Fibroblast of pulmonary artery (primary cell): ENCODE measurements at regions not wholly inside any gene's neighbourhood (a gene's known extent, or its start where the extent isn't known, plus 50 kb on each side); places are given as distances from the start of the nearest gene placed in this dataset.
"Not testable (repeated sequence)": the region's sequence is repeated elsewhere in the genome, so short reads cannot be mapped to it uniquely, and the experiment has no call there.

Experiments used
- DNase-seq: peaks from one replicate; pipeline ENCODE4 v3.0.0-alpha.2; 2010; ENCODE audit warnings: low read depth
- H3K4me3 ChIP-seq: replicated peaks from 2 replicates; pipeline ENCODE4 v1.5.1; 2011; ENCODE audit warnings: low read depth, mild to moderate bottlenecking, control low read depth, low read length, moderate library complexity
- TF ChIP-seq, protein P1 (sequence below): IDR thresholded peaks from 2 replicates; pipeline ENCODE4 v1.5.1; 2011; ENCODE audit warnings: mild to moderate bottlenecking, control low read depth, low read length, inconsistent platforms; ENCODE audit errors: missing control alignments

- TF ChIP-seq, protein P1, sequence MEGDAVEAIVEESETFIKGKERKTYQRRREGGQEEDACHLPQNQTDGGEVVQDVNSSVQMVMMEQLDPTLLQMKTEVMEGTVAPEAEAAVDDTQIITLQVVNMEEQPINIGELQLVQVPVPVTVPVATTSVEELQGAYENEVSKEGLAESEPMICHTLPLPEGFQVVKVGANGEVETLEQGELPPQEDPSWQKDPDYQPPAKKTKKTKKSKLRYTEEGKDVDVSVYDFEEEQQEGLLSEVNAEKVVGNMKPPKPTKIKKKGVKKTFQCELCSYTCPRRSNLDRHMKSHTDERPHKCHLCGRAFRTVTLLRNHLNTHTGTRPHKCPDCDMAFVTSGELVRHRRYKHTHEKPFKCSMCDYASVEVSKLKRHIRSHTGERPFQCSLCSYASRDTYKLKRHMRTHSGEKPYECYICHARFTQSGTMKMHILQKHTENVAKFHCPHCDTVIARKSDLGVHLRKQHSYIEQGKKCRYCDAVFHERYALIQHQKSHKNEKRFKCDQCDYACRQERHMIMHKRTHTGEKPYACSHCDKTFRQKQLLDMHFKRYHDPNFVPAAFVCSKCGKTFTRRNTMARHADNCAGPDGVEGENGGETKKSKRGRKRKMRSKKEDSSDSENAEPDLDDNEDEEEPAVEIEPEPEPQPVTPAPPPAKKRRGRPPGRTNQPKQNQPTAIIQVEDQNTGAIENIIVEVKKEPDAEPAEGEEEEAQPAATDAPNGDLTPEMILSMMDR = no peak
- no peak for DNase-seq
- H3K4me3 ChIP-seq = no peak overlapping the region
Observed at GRCh38 chr21:24545807-24546361, 1061.4 kb downstream of the MRPL39 start.

DNA sequence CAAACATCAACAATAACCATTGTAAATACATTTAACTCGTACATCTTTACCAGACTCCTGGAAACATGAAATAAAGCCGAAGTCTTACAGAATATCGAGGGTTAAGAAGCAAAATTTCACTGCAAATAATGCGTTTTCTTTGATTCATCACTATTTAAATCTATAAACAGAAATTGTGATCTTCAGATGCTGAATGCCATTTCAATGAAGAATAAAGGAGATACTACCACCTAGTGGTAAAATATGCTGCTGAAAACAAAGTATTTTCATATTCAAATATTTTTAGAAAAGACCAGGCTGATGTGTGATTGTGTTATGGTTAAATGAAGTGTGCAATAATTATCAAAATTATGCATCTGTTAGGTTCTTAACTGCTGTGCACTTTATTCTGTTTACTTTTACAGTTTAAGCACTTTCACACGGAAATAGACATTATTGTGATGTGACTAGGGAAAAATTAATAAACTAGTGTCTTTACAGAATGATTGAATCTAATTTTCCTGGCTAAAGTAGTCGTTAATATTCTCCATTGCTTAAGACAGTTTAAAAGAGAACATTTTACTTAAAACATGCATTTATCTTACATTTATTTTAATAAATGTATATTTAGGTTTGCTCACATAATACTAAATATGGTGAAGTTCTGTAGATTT lies 1093.1 kb downstream of the MRPL39 start:
- DNase-seq = peak; percentile 4
- TF ChIP-seq, protein P1 = peak; percentile 36
- H3K4me3 ChIP-seq = no peak overlapping the region

- TF ChIP-seq, protein P1 = no peak
- H3K4me3 ChIP-seq = no peak overlapping the region
- DNase-seq = no peak
Observed at GRCh38 chr21:24509131-24509530, 1098.2 kb downstream of the MRPL39 start.

- H3K4me3 ChIP-seq = no peak overlapping the region
- TF ChIP-seq, protein P1 = no peak
- DNase-seq = no peak
Observed at GRCh38 chr21:24486973-24487372, 1120.3 kb downstream of the MRPL39 start.

GRCh38 chr21:24483361-24483760 lies 1123.9 kb downstream of the MRPL39 start:
- H3K4me3 ChIP-seq, DNase-seq: not testable (repeated sequence)

DNA sequence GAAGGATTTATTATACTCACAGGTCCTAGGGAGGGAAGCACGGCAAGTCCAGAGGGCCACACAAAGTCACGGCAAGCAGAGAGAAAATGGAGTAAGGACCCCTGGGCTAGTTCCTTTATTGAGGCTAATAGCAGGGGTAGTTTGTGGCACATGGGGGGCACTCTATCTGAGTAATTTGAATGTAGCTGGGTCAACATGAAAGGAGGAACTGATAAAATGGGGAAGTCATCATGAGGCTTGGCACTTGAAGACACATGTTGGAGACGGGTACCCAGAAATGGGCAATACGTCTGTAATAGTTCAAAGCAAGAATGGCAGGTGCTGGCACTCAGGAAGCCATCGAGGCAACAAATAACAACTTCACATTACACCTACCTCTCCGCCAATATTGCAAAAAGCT lies 1136.4 kb downstream of the MRPL39 start:
- TF ChIP-seq, protein P1 = no peak
- no peak for DNase-seq
- H3K4me3 ChIP-seq = no peak overlapping the region

DNA sequence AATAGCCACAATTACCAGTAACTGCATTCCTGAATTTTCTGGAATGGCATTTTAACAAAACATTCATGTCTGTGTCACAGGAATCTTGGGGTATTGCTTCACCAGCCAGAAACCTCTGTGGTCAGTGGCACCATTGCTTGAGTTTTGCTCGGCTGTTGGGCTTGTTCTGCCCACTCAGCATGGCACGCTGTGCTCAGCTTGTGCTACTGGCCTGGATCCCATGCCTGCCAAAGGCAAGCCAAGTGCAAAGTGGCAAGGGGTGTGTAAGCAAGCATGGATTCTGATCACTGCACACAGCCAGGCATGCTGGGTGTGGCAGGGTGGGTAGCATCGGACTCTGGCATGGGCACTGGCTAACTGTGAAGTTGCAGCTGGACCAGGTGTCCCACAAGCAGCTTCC lies 1150.9 kb downstream of the MRPL39 start:
- DNase-seq = peak; percentile 2
- no peak overlapping the region for H3K4me3 ChIP-seq
- TF ChIP-seq, protein P1 = no peak
